ENCODE measurements at regions not wholly inside any gene's neighbourhood (a gene's known extent, or its start where the extent isn't known, plus 50 kb on each side); places are given as distances from the start of the nearest gene placed in this dataset.
"Not testable (repeated sequence)": the region's sequence is repeated elsewhere in the genome, so short reads cannot be mapped to it uniquely, and the experiment has no call there.

- Histone ChIP-seq H3K79me2 (ENCODE audit: control insufficient read depth, insufficient read depth, low read length) (no peaks in the 10 kb centered on the region), H3K9me1 (ENCODE audit: control insufficient read depth, extremely low read depth, insufficient read depth, low read length) (no peaks in the 10 kb centered on the region), H3K9ac (ENCODE audit: control insufficient read depth, extremely low read depth, insufficient read depth, low read length) (no peak overlapping the region), H3K27me3 (ENCODE audit: control insufficient read depth, extremely low read depth, insufficient read depth, low read length) (no peaks in the 10 kb centered on the region), H3K36me3 (ENCODE audit: control insufficient read depth in 2 of 2, extremely low read depth in 1 of 2, insufficient read depth in 2 of 2, low read length in 2 of 2) (no peaks in the 10 kb centered on the region), H2AFZ (ENCODE audit: control insufficient read depth, low read length) (no peak overlapping the region), H3K4me2 (ENCODE audit: control insufficient read depth, extremely low read depth, insufficient read depth, low read depth, low read length) (no peak overlapping the region), H3K9me3 (ENCODE audit: control insufficient read depth, low read depth, low read length) (no peaks in the 10 kb centered on the region), H4K20me1 (ENCODE audit: control insufficient read depth, extremely low read depth, insufficient read depth, low read length) (no peaks in the 10 kb centered on the region), H3K27ac (ENCODE audit: control insufficient read depth, insufficient read depth, low read length) (no peak overlapping the region), H3K4me3 (ENCODE audit: control insufficient read depth in 2 of 3, extremely low read depth in 1 of 3, insufficient read depth in 2 of 3, low read depth in 1 of 3, low read length in 3 of 3) (no peak overlapping the region), H3K4me1 (ENCODE audit: control insufficient read depth, extremely low read depth, insufficient read depth, low read length) (no peaks in the 10 kb centered on the region)
- FAIRE-seq = no peak
- TF ChIP-seq EZH2 (IDR thresholded peaks at IDR 0.05; ENCODE audit: low read length) (no peak), CTCF (optimal IDR thresholded peaks at IDR 0.05 in 1 of 3, IDR thresholded peaks at IDR 0.05 in 1 of 3, conservative IDR thresholded peaks at IDR 0.05 in 1 of 3; ENCODE audit: extremely low read depth in 1 of 3, insufficient read depth in 2 of 3, low read length in 3 of 3) (no peak)
- dilution Hi-C loops (cut with MboI; ENCODE audit: extremely low pct_ligation_motif_present, low sequenced_read_pairs) = no loop called here
- DNase-seq (ENCODE audit: low read depth, low spot score) = no peak
These were observed 219.9 kb downstream of the CASP12 start for GRCh38 chr11:104678408-104678807.

- H3K9me1 ChIP-seq (ENCODE audit: control insufficient read depth, extremely low read depth, insufficient read depth, low read length); H3K9me3 ChIP-seq (ENCODE audit: control insufficient read depth, low read depth, low read length); H2AFZ ChIP-seq (ENCODE audit: control insufficient read depth, low read length); H3K4me1 ChIP-seq (ENCODE audit: control insufficient read depth, extremely low read depth, insufficient read depth, low read length); DNase-seq (ENCODE audit: low read depth, low spot score); H4K20me1 ChIP-seq (ENCODE audit: control insufficient read depth, extremely low read depth, insufficient read depth, low read length); H3K4me3 ChIP-seq (ENCODE audit: control insufficient read depth in 2 of 3, extremely low read depth in 1 of 3, insufficient read depth in 2 of 3, low read depth in 1 of 3, low read length in 3 of 3); H3K9ac ChIP-seq (ENCODE audit: control insufficient read depth, extremely low read depth, insufficient read depth, low read length); H3K27ac ChIP-seq (ENCODE audit: control insufficient read depth, insufficient read depth, low read length); H3K36me3 ChIP-seq (ENCODE audit: control insufficient read depth in 2 of 2, extremely low read depth in 1 of 2, insufficient read depth in 2 of 2, low read length in 2 of 2); H3K27me3 ChIP-seq (ENCODE audit: control insufficient read depth, extremely low read depth, insufficient read depth, low read length); dilution Hi-C loops (cut with MboI; ENCODE audit: extremely low pct_ligation_motif_present, low sequenced_read_pairs); H3K79me2 ChIP-seq (ENCODE audit: control insufficient read depth, insufficient read depth, low read length); H3K4me2 ChIP-seq (ENCODE audit: control insufficient read depth, extremely low read depth, insufficient read depth, low read depth, low read length); FAIRE-seq: not testable (repeated sequence)
These were observed 221.2 kb downstream of the CASP12 start for GRCh38 chr11:104677069-104677468.

- FAIRE-seq (no peak), DNase-seq (ENCODE audit: low read depth, low spot score) (no peak)
- Histone ChIP-seq H3K9ac (ENCODE audit: control insufficient read depth, extremely low read depth, insufficient read depth, low read length) (no peak overlapping the region), H3K27ac (ENCODE audit: control insufficient read depth, insufficient read depth, low read length) (no peak overlapping the region), H3K4me3 (ENCODE audit: control insufficient read depth in 2 of 3, extremely low read depth in 1 of 3, insufficient read depth in 2 of 3, low read depth in 1 of 3, low read length in 3 of 3) (no peak overlapping the region), H2AFZ (ENCODE audit: control insufficient read depth, low read length) (no peak overlapping the region), H4K20me1 (ENCODE audit: control insufficient read depth, extremely low read depth, insufficient read depth, low read length) (no peaks in the 10 kb centered on the region), H3K9me1 (ENCODE audit: control insufficient read depth, extremely low read depth, insufficient read depth, low read length) (no peaks in the 10 kb centered on the region), H3K4me2 (ENCODE audit: control insufficient read depth, extremely low read depth, insufficient read depth, low read depth, low read length) (no peak overlapping the region), H3K4me1 (ENCODE audit: control insufficient read depth, extremely low read depth, insufficient read depth, low read length) (peaks cover 9% of the 10 kb centered on the region), H3K9me3 (ENCODE audit: control insufficient read depth, low read depth, low read length) (no peaks in the 10 kb centered on the region), H3K27me3 (ENCODE audit: control insufficient read depth, extremely low read depth, insufficient read depth, low read length) (no peaks in the 10 kb centered on the region), H3K79me2 (ENCODE audit: control insufficient read depth, insufficient read depth, low read length) (no peaks in the 10 kb centered on the region), H3K36me3 (ENCODE audit: control insufficient read depth in 2 of 2, extremely low read depth in 1 of 2, insufficient read depth in 2 of 2, low read length in 2 of 2) (no peaks in the 10 kb centered on the region)
- TF ChIP-seq EZH2 (IDR thresholded peaks at IDR 0.05; ENCODE audit: low read length) = no peak
- TF ChIP-seq CTCF (optimal IDR thresholded peaks at IDR 0.05 in 1 of 3, IDR thresholded peaks at IDR 0.05 in 1 of 3, conservative IDR thresholded peaks at IDR 0.05 in 1 of 3; ENCODE audit: extremely low read depth in 1 of 3, insufficient read depth in 2 of 3, low read length in 3 of 3) = no peak
- dilution Hi-C loops (cut with MboI; ENCODE audit: extremely low pct_ligation_motif_present, low sequenced_read_pairs) = no loop called here
These were observed 225.4 kb downstream of the CASP12 start for GRCh38 chr11:104672897-104673296.
